ENCODE measurements at regions not wholly inside any gene's neighbourhood (a gene's known extent, or its start where the extent isn't known, plus 50 kb on each side); places are given as distances from the start of the nearest gene placed in this dataset.

GRCh38 chr4:170949084-170949483 lies 859.3 kb upstream of the AADAT start:
- TF ChIP-seq CTCF (IDR thresholded peaks at IDR 0.05): no peak
- TF ChIP-seq POLR2AphosphoS5 (IDR thresholded peaks at IDR 0.05; ENCODE audit: insufficient read depth in 1 of 2, low read depth in 1 of 2): no peak
